ENCODE measurements at regions not wholly inside any gene's neighbourhood (a gene's known extent, or its start where the extent isn't known, plus 50 kb on each side); places are given as distances from the start of the nearest gene placed in this dataset.

DNA sequence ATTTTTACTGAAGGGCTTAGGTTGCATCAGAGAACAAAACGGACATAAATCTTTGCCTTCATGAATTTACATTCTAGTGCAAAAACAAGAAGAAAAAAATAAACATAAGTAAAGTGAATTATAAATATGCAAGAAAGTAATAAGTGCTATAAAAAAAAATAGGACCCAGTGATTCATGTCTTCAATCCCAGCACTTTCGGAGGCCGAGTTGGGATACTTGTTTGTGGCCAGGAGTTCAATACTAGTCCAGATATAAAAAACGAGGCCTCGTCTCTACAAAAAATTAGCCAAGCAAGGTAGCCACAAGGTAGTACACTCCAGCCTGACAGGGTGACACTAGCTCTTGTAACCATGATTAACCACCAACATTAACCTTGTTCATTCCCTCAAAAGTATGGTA is 193.5 kb downstream of the SIM1 start:
- no peak overlapping the region for H3K4me3 ChIP-seq (ENCODE audit: low read depth, low read length)
- in situ Hi-C loops (cut with HindIII; ENCODE audit: low sequenced_read_pairs): no loop called here
- DNase-seq (ENCODE audit: low read depth, low spot score): no peak
- TF ChIP-seq, protein P1, sequence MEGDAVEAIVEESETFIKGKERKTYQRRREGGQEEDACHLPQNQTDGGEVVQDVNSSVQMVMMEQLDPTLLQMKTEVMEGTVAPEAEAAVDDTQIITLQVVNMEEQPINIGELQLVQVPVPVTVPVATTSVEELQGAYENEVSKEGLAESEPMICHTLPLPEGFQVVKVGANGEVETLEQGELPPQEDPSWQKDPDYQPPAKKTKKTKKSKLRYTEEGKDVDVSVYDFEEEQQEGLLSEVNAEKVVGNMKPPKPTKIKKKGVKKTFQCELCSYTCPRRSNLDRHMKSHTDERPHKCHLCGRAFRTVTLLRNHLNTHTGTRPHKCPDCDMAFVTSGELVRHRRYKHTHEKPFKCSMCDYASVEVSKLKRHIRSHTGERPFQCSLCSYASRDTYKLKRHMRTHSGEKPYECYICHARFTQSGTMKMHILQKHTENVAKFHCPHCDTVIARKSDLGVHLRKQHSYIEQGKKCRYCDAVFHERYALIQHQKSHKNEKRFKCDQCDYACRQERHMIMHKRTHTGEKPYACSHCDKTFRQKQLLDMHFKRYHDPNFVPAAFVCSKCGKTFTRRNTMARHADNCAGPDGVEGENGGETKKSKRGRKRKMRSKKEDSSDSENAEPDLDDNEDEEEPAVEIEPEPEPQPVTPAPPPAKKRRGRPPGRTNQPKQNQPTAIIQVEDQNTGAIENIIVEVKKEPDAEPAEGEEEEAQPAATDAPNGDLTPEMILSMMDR (IDR thresholded peaks at IDR 0.05; ENCODE audit: low read depth, low read length): no peak

- in situ Hi-C loops (cut with HindIII; ENCODE audit: low sequenced_read_pairs): no loop called here
- DNase-seq (ENCODE audit: low read depth, low spot score): peak; percentile 82
- TF ChIP-seq, protein P1 (IDR thresholded peaks at IDR 0.05; ENCODE audit: low read depth, low read length): no peak
- H3K4me3 ChIP-seq (ENCODE audit: low read depth, low read length): no peak overlapping the region
Measured at GRCh38 chr6:100269189-100269588, 195.5 kb downstream of the SIM1 start.

DNA sequence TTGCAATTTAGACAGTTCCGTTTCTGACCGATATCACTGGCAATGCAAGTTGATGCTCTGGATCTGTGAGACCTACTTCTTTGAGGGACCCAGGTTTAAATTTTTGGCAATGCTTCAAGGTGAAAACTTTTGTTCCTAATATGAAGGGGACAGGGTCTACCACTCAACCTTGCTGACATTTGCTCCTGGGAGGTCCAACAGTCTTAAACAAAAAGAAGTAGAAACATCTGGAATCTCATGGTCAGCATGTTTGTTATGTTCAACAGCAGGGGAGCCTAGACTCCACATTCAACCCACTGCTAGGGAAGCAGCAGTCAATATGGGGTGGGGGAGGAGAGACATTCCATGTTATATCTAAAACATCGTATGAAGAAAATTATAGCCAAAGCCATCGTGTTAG is 196.4 kb downstream of the SIM1 start:
- peak; percentile 52 for DNase-seq (ENCODE audit: low read depth, low spot score)
- H3K4me3 ChIP-seq (ENCODE audit: low read depth, low read length): no peak overlapping the region
- in situ Hi-C loops (cut with HindIII; ENCODE audit: low sequenced_read_pairs): no loop called here
- TF ChIP-seq, protein P1 (IDR thresholded peaks at IDR 0.05; ENCODE audit: low read depth, low read length): no peak

GRCh38 chr6:100267721-100268123 is 197.0 kb downstream of the SIM1 start:
- in situ Hi-C loops (cut with HindIII; ENCODE audit: low sequenced_read_pairs): no loop called here
- DNase-seq (ENCODE audit: low read depth, low spot score): peak; percentile 78
- no peak overlapping the region for H3K4me3 ChIP-seq (ENCODE audit: low read depth, low read length)
- TF ChIP-seq, protein P1 (IDR thresholded peaks at IDR 0.05; ENCODE audit: low read depth, low read length): no peak

- no peak overlapping the region for H3K4me3 ChIP-seq (ENCODE audit: low read depth, low read length)
- TF ChIP-seq, protein P1 (IDR thresholded peaks at IDR 0.05; ENCODE audit: low read depth, low read length): no peak
- DNase-seq (ENCODE audit: low read depth, low spot score): peak; percentile 62
- in situ Hi-C loops (cut with HindIII; ENCODE audit: low sequenced_read_pairs): no loop called here
Measured at GRCh38 chr6:100266494-100267401, 198.0 kb downstream of the SIM1 start.

GRCh38 chr6:100262086-100262485 is 202.6 kb downstream of the SIM1 start:
- TF ChIP-seq, protein P1 (IDR thresholded peaks at IDR 0.05; ENCODE audit: low read depth, low read length): no peak
- no peak for DNase-seq (ENCODE audit: low read depth, low spot score)
- in situ Hi-C loops (cut with HindIII; ENCODE audit: low sequenced_read_pairs): no loop called here
- no peak overlapping the region for H3K4me3 ChIP-seq (ENCODE audit: low read depth, low read length)

Data from astrocyte of the spinal cord (primary cell).